Amniotic epithelial cell (primary cell): ENCODE measurements at regions not wholly inside any gene's neighbourhood (a gene's known extent, or its start where the extent isn't known, plus 50 kb on each side); places are given as distances from the start of the nearest gene placed in this dataset.
A peak's percentile ranks its signal among the peaks of the same experiment; 100 is the strongest.
"Not testable (repeated sequence)": the region's sequence is repeated elsewhere in the genome, so short reads cannot be mapped to it uniquely, and the experiment has no call there.

ENCODE experiments used
- DNase-seq: peaks from one replicate; pipeline ENCODE4 v3.0.0-alpha.2; 2010; ENCODE audit warnings: low read depth

- no peak for DNase-seq
These were observed 108.1 kb downstream of the MAP3K21 start for GRCh38 chr1:233435622-233436021.

- no peak for DNase-seq
These were observed 112.2 kb downstream of the MAP3K21 start for GRCh38 chr1:233439721-233440120.

- peak; percentile 56 for DNase-seq
These were observed 113.5 kb downstream of the MAP3K21 start for GRCh38 chr1:233440951-233441401.

- no peak for DNase-seq
These were observed 114.7 kb downstream of the MAP3K21 start for GRCh38 chr1:233442026-233442780.

- no peak for DNase-seq
These were observed 115.7 kb downstream of the MAP3K21 start for GRCh38 chr1:233443040-233443760.

- no peak for DNase-seq
These were observed 117.0 kb downstream of the MAP3K21 start for GRCh38 chr1:233444484-233444883.

- no peak for DNase-seq
These were observed 118.2 kb downstream of the MAP3K21 start for GRCh38 chr1:233445737-233446136.

GRCh38 chr1:233446935-233447334 lies 119.4 kb downstream of the MAP3K21 start:
- no peak for DNase-seq

- DNase-seq: no peak
These were observed 120.7 kb downstream of the MAP3K21 start for GRCh38 chr1:233448109-233448689.

GRCh38 chr1:233452724-233453123 lies 125.2 kb downstream of the MAP3K21 start:
- DNase-seq: no peak

- DNase-seq: no peak
These were observed 126.1 kb downstream of the MAP3K21 start for GRCh38 chr1:233453433-233454200.

GRCh38 chr1:233459470-233459945 lies 132.0 kb downstream of the MAP3K21 start:
- no peak for DNase-seq

GRCh38 chr1:233459968-233460367 lies 132.4 kb downstream of the MAP3K21 start:
- DNase-seq: no peak

- no peak for DNase-seq
These were observed 133.2 kb downstream of the MAP3K21 start for GRCh38 chr1:233460692-233461091.

GRCh38 chr1:233461847-233462246 lies 134.3 kb downstream of the MAP3K21 start:
- DNase-seq: no peak

- no peak for DNase-seq
These were observed 135.8 kb downstream of the MAP3K21 start for GRCh38 chr1:233463333-233463732.

- DNase-seq: no peak
These were observed 138.3 kb downstream of the MAP3K21 start for GRCh38 chr1:233465745-233466343.

- DNase-seq: no peak
These were observed 143.0 kb upstream of the KCNK1 start for GRCh38 chr1:233470741-233471499.

- DNase-seq: not testable (repeated sequence)
These were observed 142.1 kb upstream of the KCNK1 start for GRCh38 chr1:233471851-233472250.

GRCh38 chr1:233472796-233473195 lies 141.1 kb upstream of the KCNK1 start:
- not testable (repeated sequence) for DNase-seq
